OCI-LY1 (cell line): ENCODE measurements at regions not wholly inside any gene's neighbourhood (a gene's known extent, or its start where the extent isn't known, plus 50 kb on each side); places are given as distances from the start of the nearest gene placed in this dataset.

Source experiments
- H2AFZ ChIP-seq: fragments of 200-600 bp; sonication (generic), shearing (Covaris generic); 2 replicates; pipeline ENCODE4 v1.6.0; 2014; ENCODE audit warnings: antibody characterized with exemption, mild to moderate bottlenecking, low read length
- H3F3A ChIP-seq: fragments of 200-600 bp; sonication (generic), shearing (Covaris generic); 2 replicates; pipeline ENCODE4 v1.6.0; 2014; ENCODE audit warnings: mild to moderate bottlenecking, antibody characterized with exemption, low read length, moderate library complexity; ENCODE audit not compliant: insufficient read depth
- H3K27ac ChIP-seq: fragments of 200-600 bp; sonication (generic); 2 replicates; pipeline ENCODE4 v1.5.1; 2014; ENCODE audit warnings: low read length, mixed run types, mild to moderate bottlenecking, low read depth; ENCODE audit not compliant: poor library complexity, severe bottlenecking
- H3K27me3 ChIP-seq: fragments of 200-600 bp; sonication (generic); 2 replicates; pipeline ENCODE4 v1.6.0; 2014; ENCODE audit warnings: antibody characterized with exemption, mild to moderate bottlenecking, low read length, moderate library complexity; ENCODE audit not compliant: insufficient read depth
- H3K36me3 ChIP-seq: fragments of 200-600 bp; sonication (generic); 2 replicates; pipeline ENCODE4 v1.6.1; 2014; ENCODE audit warnings: mild to moderate bottlenecking, antibody characterized with exemption, low read length, moderate library complexity, mixed read lengths; ENCODE audit not compliant: insufficient read depth
- H3K4me1 ChIP-seq: fragments of 200-600 bp; sonication (generic); 2 replicates; pipeline ENCODE4 v1.5.1; 2014; ENCODE audit warnings: mild to moderate bottlenecking, low read length, moderate library complexity; ENCODE audit not compliant: insufficient read depth, severe bottlenecking
- H3K4me2 ChIP-seq: fragments of 200-600 bp; sonication (generic), shearing (Covaris generic); 2 replicates; pipeline ENCODE4 v1.6.1; 2014; ENCODE audit warnings: low read length
- H3K4me3 ChIP-seq: fragments of 200-600 bp; sonication (generic); 2 replicates; pipeline ENCODE4 v1.5.1; 2014; ENCODE audit warnings: low read length, low read depth, mild to moderate bottlenecking, mixed read lengths; ENCODE audit not compliant: poor library complexity, severe bottlenecking
- H3K79me2 ChIP-seq: fragments of 200-600 bp; shearing (Covaris generic); 2 replicates; pipeline ENCODE4 v1.6.1; 2016; ENCODE audit warnings: mixed run types, low read length, mixed read lengths; ENCODE audit not compliant: insufficient read depth
- H3K9ac ChIP-seq: fragments of 200-600 bp; sonication (generic), shearing (Covaris generic); 2 replicates; pipeline ENCODE4 v1.6.1; 2014; ENCODE audit warnings: mild to moderate bottlenecking, low read length, mixed read lengths
- H3K9me2 ChIP-seq: fragments of 200-600 bp; sonication (generic), shearing (Covaris generic); 2 replicates; pipeline ENCODE4 v1.6.1; 2014; ENCODE audit warnings: low read depth, mild to moderate bottlenecking, low read length, mixed read lengths
- H3K9me3 ChIP-seq: fragments of 200-600 bp; shearing (Covaris generic); 2 replicates; pipeline ENCODE4 v1.6.1; 2014; ENCODE audit warnings: low read length, mixed read lengths
- H4K20me1 ChIP-seq: fragments of 200-600 bp; sonication (generic), shearing (Covaris generic); 2 replicates; pipeline ENCODE4 v1.6.0; 2016; ENCODE audit warnings: mild to moderate bottlenecking, low read length; ENCODE audit not compliant: insufficient read depth
- CTCF ChIP-seq: fragments of 200-600 bp; sonication (generic), shearing (Covaris generic); IDR thresholded peaks from 2 replicates; pipeline ENCODE4 v1.5.1; 2017; ENCODE audit warnings: mild to moderate bottlenecking, antibody characterized with exemption, low read length, moderate library complexity, mixed read lengths
- EZH2 ChIP-seq: fragments of 200-600 bp; sonication (generic), shearing (Covaris generic); IDR thresholded peaks from 2 replicates; pipeline ENCODE4 v1.8.0; 2017; ENCODE audit warnings: borderline replicate concordance, mixed run types, mild to moderate bottlenecking, antibody characterized with exemption, low read length, moderate library complexity, mixed read lengths

GRCh38 chr5:117271656-117272055 is 697.0 kb upstream of the SEMA6A start:
- Histone ChIP-seq H3K27me3 (no peaks in the 10 kb centered on the region), H3K9me3 (no peaks in the 10 kb centered on the region), H3K4me2 (no peak overlapping the region), H4K20me1 (no peaks in the 10 kb centered on the region), H3K4me3 (no peak overlapping the region), H3K9me2 (no peaks in the 10 kb centered on the region), H3K27ac (no peak overlapping the region), H3K9ac (no peak overlapping the region), H2AFZ (no peak overlapping the region), H3K4me1 (no peaks in the 10 kb centered on the region), H3K36me3 (no peaks in the 10 kb centered on the region), H3F3A (no peaks in the 10 kb centered on the region), H3K79me2 (no peaks in the 10 kb centered on the region)
- TF ChIP-seq CTCF, result no peak
- TF ChIP-seq EZH2, result no peak

- Histone ChIP-seq H3K9ac (no peak overlapping the region), H3K9me2 (no peaks in the 10 kb centered on the region), H3K4me3 (no peak overlapping the region), H3K4me1 (no peaks in the 10 kb centered on the region), H4K20me1 (no peaks in the 10 kb centered on the region), H3F3A (no peaks in the 10 kb centered on the region), H3K27me3 (no peaks in the 10 kb centered on the region), H3K9me3 (no peaks in the 10 kb centered on the region), H3K4me2 (no peak overlapping the region), H3K79me2 (no peaks in the 10 kb centered on the region), H3K36me3 (no peaks in the 10 kb centered on the region), H2AFZ (no peak overlapping the region), H3K27ac (no peak overlapping the region)
- TF ChIP-seq CTCF (no peak), EZH2 (no peak)
These were observed 691.7 kb upstream of the SEMA6A start for GRCh38 chr5:117266280-117266679.

GRCh38 chr5:117263231-117263630 is 688.6 kb upstream of the SEMA6A start:
- H3K27ac ChIP-seq, result no peak overlapping the region
- H3K36me3 ChIP-seq, result no peaks in the 10 kb centered on the region
- no peak overlapping the region for H3K9ac ChIP-seq
- no peaks in the 10 kb centered on the region for H4K20me1 ChIP-seq
- H3K4me3 ChIP-seq, result no peak overlapping the region
- no peaks in the 10 kb centered on the region for H3K4me1 ChIP-seq
- H3K27me3 ChIP-seq, result no peaks in the 10 kb centered on the region
- H2AFZ ChIP-seq, result no peak overlapping the region
- H3F3A ChIP-seq, result no peaks in the 10 kb centered on the region
- no peaks in the 10 kb centered on the region for H3K9me2 ChIP-seq
- TF ChIP-seq CTCF (no peak), EZH2 (no peak)
- no peaks in the 10 kb centered on the region for H3K79me2 ChIP-seq
- H3K4me2 ChIP-seq, result no peak overlapping the region
- no peaks in the 10 kb centered on the region for H3K9me3 ChIP-seq
